Epithelial cell of esophagus (primary cell): ENCODE measurements at regions not wholly inside any gene's neighbourhood (a gene's known extent, or its start where the extent isn't known, plus 50 kb on each side); places are given as distances from the start of the nearest gene placed in this dataset.
"Not testable (repeated sequence)": the region's sequence is repeated elsewhere in the genome, so short reads cannot be mapped to it uniquely, and the experiment has no call there.

Source experiments
- DNase-seq: peaks from one replicate; pipeline ENCODE4 v3.0.0; 2010; ENCODE audit warnings: low read depth
- H3K4me3 ChIP-seq: 2 replicates; pipeline ENCODE4 v1.5.1; 2011; ENCODE audit warnings: mild to moderate bottlenecking, low read length, control low read depth
- TF ChIP-seq, protein P1 (sequence below): IDR thresholded peaks from 2 replicates; pipeline ENCODE4 v1.5.1; 2011; ENCODE audit warnings: low read depth, mild to moderate bottlenecking, low read length, control low read depth, inconsistent platforms; ENCODE audit not compliant: insufficient read depth; ENCODE audit errors: missing control alignments

DNA sequence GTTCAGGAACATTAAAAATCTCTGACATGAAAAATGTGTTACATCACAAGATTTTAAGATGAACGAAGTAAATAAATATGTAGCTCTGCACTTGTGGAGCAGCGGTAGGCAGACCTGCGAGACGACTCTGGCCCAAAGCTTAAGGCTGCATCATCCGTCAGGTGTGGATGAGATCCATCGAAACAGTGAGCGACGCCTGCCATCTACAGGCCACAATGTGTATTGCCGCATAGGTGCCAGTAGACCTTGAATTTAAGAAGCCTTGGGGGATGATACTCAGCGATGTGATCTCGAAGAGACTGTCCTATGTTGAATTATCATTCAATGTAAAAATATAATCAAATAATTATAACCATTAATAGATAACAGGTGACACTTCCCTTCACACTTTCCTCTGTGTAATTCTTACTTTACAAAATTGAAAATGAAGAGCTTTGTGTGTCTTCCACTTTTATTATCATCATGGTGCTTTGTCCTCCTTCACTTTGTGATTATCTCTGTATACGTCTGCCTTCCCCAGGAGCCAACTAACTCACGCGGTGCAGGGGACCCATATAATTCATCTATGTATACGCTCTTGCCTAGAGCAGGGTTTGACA, 851.0 kb downstream of the RAB28 start:
- DNase-seq, result peak; percentile 86
- H3K4me3 ChIP-seq, result no peak overlapping the region
- TF ChIP-seq, protein P1, sequence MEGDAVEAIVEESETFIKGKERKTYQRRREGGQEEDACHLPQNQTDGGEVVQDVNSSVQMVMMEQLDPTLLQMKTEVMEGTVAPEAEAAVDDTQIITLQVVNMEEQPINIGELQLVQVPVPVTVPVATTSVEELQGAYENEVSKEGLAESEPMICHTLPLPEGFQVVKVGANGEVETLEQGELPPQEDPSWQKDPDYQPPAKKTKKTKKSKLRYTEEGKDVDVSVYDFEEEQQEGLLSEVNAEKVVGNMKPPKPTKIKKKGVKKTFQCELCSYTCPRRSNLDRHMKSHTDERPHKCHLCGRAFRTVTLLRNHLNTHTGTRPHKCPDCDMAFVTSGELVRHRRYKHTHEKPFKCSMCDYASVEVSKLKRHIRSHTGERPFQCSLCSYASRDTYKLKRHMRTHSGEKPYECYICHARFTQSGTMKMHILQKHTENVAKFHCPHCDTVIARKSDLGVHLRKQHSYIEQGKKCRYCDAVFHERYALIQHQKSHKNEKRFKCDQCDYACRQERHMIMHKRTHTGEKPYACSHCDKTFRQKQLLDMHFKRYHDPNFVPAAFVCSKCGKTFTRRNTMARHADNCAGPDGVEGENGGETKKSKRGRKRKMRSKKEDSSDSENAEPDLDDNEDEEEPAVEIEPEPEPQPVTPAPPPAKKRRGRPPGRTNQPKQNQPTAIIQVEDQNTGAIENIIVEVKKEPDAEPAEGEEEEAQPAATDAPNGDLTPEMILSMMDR, result peak; percentile 89

DNA sequence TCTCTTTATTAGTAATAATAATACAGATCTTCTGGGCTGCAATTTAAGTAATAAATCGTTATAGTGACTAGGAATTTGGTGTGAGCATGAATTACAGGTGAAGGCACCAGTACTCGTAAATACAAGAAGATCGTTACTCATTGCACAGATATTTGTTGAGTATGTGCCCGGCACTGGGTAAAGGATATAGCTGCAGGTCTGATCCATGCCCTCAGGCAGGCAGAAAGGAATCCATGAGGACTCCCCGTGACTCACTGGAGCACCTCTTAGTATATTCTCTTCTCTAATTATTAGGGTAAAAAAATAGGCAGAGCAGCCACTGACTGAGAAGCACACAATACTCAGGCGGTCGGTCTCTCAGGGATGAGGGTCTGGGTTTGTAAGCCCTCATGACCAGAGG, 868.3 kb downstream of the RAB28 start:
- no peak overlapping the region for H3K4me3 ChIP-seq
- peak; percentile 4 for DNase-seq
- TF ChIP-seq, protein P1, result no peak

DNA sequence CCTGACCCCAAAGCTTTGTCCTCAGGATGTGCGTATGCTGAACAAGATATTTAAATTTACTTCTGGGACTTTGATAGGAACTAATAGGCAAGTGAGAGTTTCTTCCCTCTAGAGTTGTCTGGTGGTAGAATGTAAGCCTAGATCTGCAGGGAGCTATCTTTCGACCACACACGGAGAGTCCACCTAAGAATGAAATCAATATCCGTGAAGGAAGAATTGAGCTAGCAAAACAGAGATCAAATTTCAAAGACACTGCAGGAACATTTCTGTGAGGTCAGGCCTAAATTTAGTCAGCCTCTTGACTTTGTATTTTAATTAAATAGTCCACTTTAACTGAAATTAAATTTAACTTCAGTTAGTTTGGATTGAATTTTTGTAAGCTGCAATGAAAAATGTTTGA, 871.3 kb downstream of the RAB28 start:
- H3K4me3 ChIP-seq, result no peak overlapping the region
- TF ChIP-seq, protein P1, result no peak
- DNase-seq, result no peak

DNA sequence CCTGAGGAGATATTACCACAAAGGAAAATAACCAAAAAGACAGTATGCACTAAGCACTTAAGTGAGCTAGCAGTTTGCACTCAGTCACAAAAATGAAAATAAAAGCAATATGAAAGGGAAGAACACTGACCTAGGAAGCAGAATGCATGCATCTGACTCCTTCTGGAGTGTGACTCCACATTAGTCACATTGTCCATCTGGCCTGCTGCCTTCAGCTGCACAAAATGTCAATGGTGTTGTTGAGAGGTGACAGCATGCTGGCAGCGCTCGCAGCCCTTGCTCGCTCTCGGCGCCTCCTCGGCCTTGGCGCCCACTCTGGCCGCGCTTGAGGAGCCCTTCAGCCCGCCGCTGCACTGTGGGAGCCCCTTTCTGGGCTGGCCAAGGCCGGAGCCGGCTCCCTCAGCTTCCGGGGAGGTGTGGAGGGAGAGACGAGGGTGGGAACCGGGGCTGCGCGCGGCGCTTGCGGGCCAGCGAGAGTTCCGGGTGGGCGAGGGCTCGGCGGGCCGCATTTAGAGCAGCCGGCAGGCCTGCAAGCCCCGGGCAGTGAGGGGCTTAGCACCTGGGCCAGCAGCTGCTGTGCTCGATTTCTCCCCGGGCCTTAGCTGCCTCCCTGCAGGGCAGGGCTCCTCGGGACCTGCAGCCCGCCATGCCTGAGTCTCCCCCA, 874.8 kb downstream of the RAB28 start:
- H3K4me3 ChIP-seq, DNase-seq: not testable (repeated sequence)

DNA sequence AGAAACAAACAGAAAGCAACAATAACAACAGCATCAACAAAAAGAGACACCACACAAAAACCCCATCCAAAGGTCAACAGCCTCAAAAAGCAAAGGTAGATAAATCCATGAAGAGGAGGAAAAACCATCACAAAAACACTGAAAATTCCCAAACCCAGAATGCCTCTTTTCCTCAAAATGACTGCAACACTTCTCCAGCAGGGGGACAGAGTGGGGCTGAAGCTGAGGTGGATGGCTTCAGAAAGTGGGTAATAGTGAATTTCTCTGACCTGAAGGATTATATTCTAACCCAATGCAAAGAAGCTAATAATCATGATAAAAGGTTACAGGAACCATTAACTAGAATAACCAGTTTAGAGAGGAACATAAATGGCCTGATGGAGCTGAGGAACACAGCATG, 888.2 kb downstream of the RAB28 start:
- no peak for DNase-seq
- TF ChIP-seq, protein P1, result no peak
- H3K4me3 ChIP-seq, result no peak overlapping the region

DNA sequence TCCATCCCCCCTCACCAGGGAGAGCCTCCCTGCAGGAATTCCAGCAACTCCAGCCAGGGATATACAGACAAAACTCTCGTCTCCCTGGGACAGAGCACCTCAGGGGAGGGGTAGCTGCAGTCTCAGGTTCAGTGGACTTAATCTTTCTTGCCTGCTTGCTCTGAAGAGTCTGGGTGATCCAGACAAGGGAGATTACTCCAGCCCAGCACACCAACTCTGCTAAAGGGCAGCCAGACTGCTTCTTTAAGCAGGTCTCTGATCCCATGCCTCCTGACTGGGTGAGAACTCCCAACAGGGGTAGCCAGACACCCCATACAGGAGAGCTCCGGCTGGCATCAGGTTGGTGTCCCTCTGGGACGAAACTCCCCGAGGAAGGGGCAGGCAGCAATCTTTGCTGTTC, 888.7 kb downstream of the RAB28 start:
- H3K4me3 ChIP-seq, result no peak overlapping the region
- DNase-seq, result no peak
- TF ChIP-seq, protein P1, result no peak

DNA sequence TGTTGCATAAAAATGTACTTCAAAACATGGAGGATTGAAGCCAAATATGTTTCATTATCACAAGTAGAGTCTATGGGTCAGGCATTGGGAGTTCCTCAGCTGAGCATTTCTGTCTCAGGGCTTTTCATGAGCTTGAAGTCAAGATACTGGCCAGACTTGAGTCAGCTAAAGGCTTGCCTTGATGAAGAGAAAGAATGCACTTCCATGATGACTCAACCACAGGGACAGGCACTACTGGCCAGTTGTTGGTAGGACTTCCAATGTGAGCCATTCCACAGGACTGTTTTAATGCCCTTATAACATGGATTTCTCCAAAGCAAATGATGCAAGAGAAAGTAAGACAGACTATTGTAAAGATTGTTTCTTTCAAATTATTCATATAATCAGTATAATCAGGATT, 895.6 kb downstream of the RAB28 start:
- no peak overlapping the region for H3K4me3 ChIP-seq
- TF ChIP-seq, protein P1, result no peak
- no peak for DNase-seq
